CD4-positive, alpha-beta T cell (primary cell): ENCODE measurements at regions not wholly inside any gene's neighbourhood (a gene's known extent, or its start where the extent isn't known, plus 50 kb on each side); places are given as distances from the start of the nearest gene placed in this dataset.

ENCODE experiments used
- ATAC-seq: fragments of 200-7000 bp; cut with Tn5 transposase; one replicate; pipeline ENCODE4 v1.10.0; 2022; ENCODE audit warnings: mild to moderate bottlenecking; ENCODE audit not compliant: poor library complexity
- CTCF ChIA-PET: fragments of 350-600 bp; sonication (Branson Sonifier 250); formaldehyde crosslinking; loops from one replicate; lab custom pipeline; 2021; ENCODE audit warnings: antibody characterized with exemption, inconsistent platforms; lab: Charles Lee
- POLR2A ChIA-PET: fragments of 350-600 bp; sonication (Branson Sonifier 250); formaldehyde crosslinking; loops from one replicate; lab custom pipeline; 2021; ENCODE audit warnings: antibody characterized with exemption, inconsistent platforms; lab: Charles Lee
- DNase-seq, 14 experiments: peaks; one replicate each; pipeline ENCODE4 v3.0.0-alpha.2; 2013 to 2020; ENCODE audit warnings: mixed read lengths in 2 of 14
- H3K27ac ChIP-seq, 2 donors: one replicate each; pipeline versions ENCODE4 v1.5.1 to v1.7.0; 2013; ENCODE audit warnings: low read length in 2 of 2, low read depth in 1 of 2, mild to moderate bottlenecking in 1 of 2
- H3K27me3 ChIP-seq, 2 experiments: 1 replicate in 1 of 2; 2 replicates in 1 of 2; pipeline versions ENCODE4 v1.6.1 to v1.7.0; 2013; ENCODE audit warnings: low read length in 2 of 2, control low read depth in 1 of 2, mild to moderate bottlenecking in 1 of 2, moderate library complexity in 1 of 2; ENCODE audit not compliant: insufficient read depth in 2 of 2, control insufficient read depth in 1 of 2
- H3K36me3 ChIP-seq: one replicate; pipeline ENCODE4 v1.6.1; 2013; ENCODE audit warnings: low read length, control low read depth; ENCODE audit not compliant: insufficient read depth
- H3K4me1 ChIP-seq: one replicate; pipeline ENCODE4 v1.6.1; 2013; ENCODE audit warnings: low read length, control low read depth; ENCODE audit not compliant: insufficient read depth
- H3K4me3 ChIP-seq: one replicate; pipeline ENCODE4 v1.5.1; 2013; ENCODE audit warnings: mild to moderate bottlenecking, low read length, moderate library complexity
- H3K9me3 ChIP-seq, 2 experiments: 1 replicate in 1 of 2; 2 replicates in 1 of 2; pipeline versions ENCODE4 v1.6.1 to v1.7.0; 2013; ENCODE audit warnings: low read length in 2 of 2, mild to moderate bottlenecking in 2 of 2, control low read depth in 1 of 2, moderate library complexity in 1 of 2; ENCODE audit not compliant: control insufficient read depth in 1 of 2, insufficient read depth in 1 of 2
- H3K27ac Mint-ChIP-seq: one replicate; pipeline ENCODE4 v1.8.0; 2020; ENCODE audit warnings: mixed read lengths
- H3K27me3 Mint-ChIP-seq: one replicate; pipeline ENCODE4 v1.8.0; 2021; ENCODE audit warnings: mixed read lengths
- H3K36me3 Mint-ChIP-seq: one replicate; pipeline ENCODE4 v1.8.0; 2021; ENCODE audit warnings: low read depth, mixed read lengths
- H3K4me1 Mint-ChIP-seq: one replicate; pipeline ENCODE4 v1.8.0; 2021; ENCODE audit warnings: low read depth, mixed read lengths
- H3K4me3 Mint-ChIP-seq: one replicate; pipeline ENCODE4 v1.8.0; 2020; ENCODE audit warnings: mild to moderate bottlenecking, mixed read lengths
- H3K9me3 Mint-ChIP-seq: one replicate; pipeline ENCODE4 v1.8.0; 2020; ENCODE audit warnings: mixed read lengths
- intact Hi-C, 2 experiments: fragments of 100-400 bp; cut with DNase I in 1 of 2; cut with micrococcal nuclease in 1 of 2; formaldehyde crosslinking; loops; one replicate each; pipeline versions ENCODE4 v1.15.1 to v1.9.0; 2023 to 2025; cut with DNase I, micrococcal nuclease
- TF ChIP-seq, protein P1 (sequence below): fragments of 200-600 bp; IDR thresholded peaks from one replicate; pipeline ENCODE4 v1.8.0; 2022; ENCODE audit warnings: antibody characterized with exemption, mild to moderate bottlenecking

- POLR2A ChIA-PET: no interaction called here
- no peaks in the 10 kb centered on the region for H3K36me3 Mint-ChIP-seq
- H3K4me1 Mint-ChIP-seq: no peaks in the 10 kb centered on the region
These were observed 485.0 kb downstream of the SNAPC1 start for GRCh38 chr14:62247266-62247665.

DNA sequence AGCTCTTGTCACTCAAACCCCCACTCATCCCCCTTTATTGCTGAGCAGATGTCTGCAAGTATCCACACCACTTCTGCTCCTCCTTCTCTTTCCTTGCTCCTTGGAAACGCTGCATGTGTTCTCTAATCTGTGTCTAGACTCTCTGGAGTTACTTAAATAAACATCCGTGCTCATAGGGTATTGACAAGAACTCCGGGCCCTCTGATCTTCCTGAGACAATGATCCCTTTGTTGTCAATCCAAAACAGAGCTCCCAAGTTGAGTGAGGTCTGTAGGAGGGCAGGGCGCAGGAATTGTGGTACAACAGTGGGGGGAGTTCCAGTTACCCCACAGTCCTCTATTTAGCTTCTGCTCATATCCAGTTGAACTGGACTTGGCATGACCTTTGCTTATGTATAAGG, 489.0 kb downstream of the SNAPC1 start:
- no peak for ATAC-seq
- Histone ChIP-seq H3K4me3 (no peak overlapping the region), H3K9me3 (no peaks in the 10 kb centered on the region), H3K27me3 (peaks cover 0 to 3% of the 10 kb centered on the region in 2 experiments), H3K4me1 (no peaks in the 10 kb centered on the region), H3K27ac (no peak overlapping the region), H3K36me3 (no peaks in the 10 kb centered on the region)
- H3K27ac Mint-ChIP-seq: no peak overlapping the region
- H3K27me3 Mint-ChIP-seq: peaks cover 5% of the 10 kb centered on the region
- TF ChIP-seq, protein P1, sequence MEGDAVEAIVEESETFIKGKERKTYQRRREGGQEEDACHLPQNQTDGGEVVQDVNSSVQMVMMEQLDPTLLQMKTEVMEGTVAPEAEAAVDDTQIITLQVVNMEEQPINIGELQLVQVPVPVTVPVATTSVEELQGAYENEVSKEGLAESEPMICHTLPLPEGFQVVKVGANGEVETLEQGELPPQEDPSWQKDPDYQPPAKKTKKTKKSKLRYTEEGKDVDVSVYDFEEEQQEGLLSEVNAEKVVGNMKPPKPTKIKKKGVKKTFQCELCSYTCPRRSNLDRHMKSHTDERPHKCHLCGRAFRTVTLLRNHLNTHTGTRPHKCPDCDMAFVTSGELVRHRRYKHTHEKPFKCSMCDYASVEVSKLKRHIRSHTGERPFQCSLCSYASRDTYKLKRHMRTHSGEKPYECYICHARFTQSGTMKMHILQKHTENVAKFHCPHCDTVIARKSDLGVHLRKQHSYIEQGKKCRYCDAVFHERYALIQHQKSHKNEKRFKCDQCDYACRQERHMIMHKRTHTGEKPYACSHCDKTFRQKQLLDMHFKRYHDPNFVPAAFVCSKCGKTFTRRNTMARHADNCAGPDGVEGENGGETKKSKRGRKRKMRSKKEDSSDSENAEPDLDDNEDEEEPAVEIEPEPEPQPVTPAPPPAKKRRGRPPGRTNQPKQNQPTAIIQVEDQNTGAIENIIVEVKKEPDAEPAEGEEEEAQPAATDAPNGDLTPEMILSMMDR: no peak
- H3K4me1 Mint-ChIP-seq: no peaks in the 10 kb centered on the region
- no peak overlapping the region for H3K4me3 Mint-ChIP-seq
- H3K36me3 Mint-ChIP-seq: no peaks in the 10 kb centered on the region
- no peak for DNase-seq
- intact Hi-C loops: no loop called here
- POLR2A ChIA-PET: no interaction called here
- H3K9me3 Mint-ChIP-seq: no peaks in the 10 kb centered on the region
- CTCF ChIA-PET: no interaction called here

More at GRCh38 chr14:62247266-62247665, 485.0 kb downstream of the SNAPC1 start:
- Histone ChIP-seq H3K27me3 (no peaks in the 10 kb centered on the region), H3K9me3 (peaks cover 0 to 3% of the 10 kb centered on the region in 2 experiments), H3K4me1 (no peaks in the 10 kb centered on the region), H3K4me3 (no peak overlapping the region), H3K36me3 (no peaks in the 10 kb centered on the region), H3K27ac (no peak overlapping the region)
- no peaks in the 10 kb centered on the region for H3K27me3 Mint-ChIP-seq
- intact Hi-C loops: no loop called here
- no peak overlapping the region for H3K27ac Mint-ChIP-seq
- ATAC-seq: no peak
- H3K9me3 Mint-ChIP-seq: peaks cover 4% of the 10 kb centered on the region
- no peak for DNase-seq
- CTCF ChIA-PET: no interaction called here
- TF ChIP-seq, protein P1: no peak
- no peak overlapping the region for H3K4me3 Mint-ChIP-seq

DNA sequence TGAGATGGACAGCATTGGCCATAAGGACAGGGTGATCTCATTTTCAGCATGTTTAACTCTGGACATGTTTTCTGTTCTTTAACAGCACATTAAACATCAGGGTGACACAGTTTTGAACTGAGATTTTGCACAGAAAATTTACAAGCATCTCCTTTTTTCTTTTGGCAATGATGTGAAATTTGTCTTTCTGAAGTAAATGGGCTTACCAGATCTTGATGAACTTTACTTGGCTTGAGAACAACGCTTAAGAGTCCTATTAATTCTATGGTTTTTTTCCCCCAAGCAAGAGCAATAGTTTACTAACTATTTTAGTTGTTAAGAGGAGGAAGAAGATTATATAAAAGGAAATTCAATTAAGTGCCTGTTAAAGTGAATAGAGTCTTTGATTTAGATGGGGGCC, 491.0 kb downstream of the SNAPC1 start:
- Histone ChIP-seq H3K4me1 (no peaks in the 10 kb centered on the region), H3K27ac (no peak overlapping the region), H3K27me3 (peaks cover 0 to 3% of the 10 kb centered on the region in 2 experiments), H3K9me3 (no peaks in the 10 kb centered on the region), H3K4me3 (no peak overlapping the region), H3K36me3 (no peaks in the 10 kb centered on the region)
- intact Hi-C loops: no loop called here
- no peaks in the 10 kb centered on the region for H3K4me1 Mint-ChIP-seq
- peaks cover 5% of the 10 kb centered on the region for H3K27me3 Mint-ChIP-seq
- no peak overlapping the region for H3K4me3 Mint-ChIP-seq
- ATAC-seq (no peak), DNase-seq (no peak)
- CTCF ChIA-PET: no interaction called here
- H3K9me3 Mint-ChIP-seq: no peaks in the 10 kb centered on the region
- POLR2A ChIA-PET: no interaction called here
- no peak overlapping the region for H3K27ac Mint-ChIP-seq
- TF ChIP-seq, protein P1: no peak
- H3K36me3 Mint-ChIP-seq: no peaks in the 10 kb centered on the region
